Lower lobe of right lung (tissue), 2 donors: ENCODE measurements at regions not wholly inside any gene's neighbourhood (a gene's known extent, or its start where the extent isn't known, plus 50 kb on each side); places are given as distances from the start of the nearest gene placed in this dataset.

Experiments
- ATAC-seq, 2 donors: fragments of 200-7000 bp; cut with Tn5 transposase; one replicate each; pipeline ENCODE4 v1.9.1; 2020 to 2022; ENCODE audit warnings: mild to moderate bottlenecking in 2 of 2, moderate library complexity in 2 of 2
- DNase-seq: peaks from one replicate; pipeline ENCODE4 v3.0.0-alpha.2; 2020
- H3K27ac ChIP-seq: fragments of 200-600 bp; one replicate; pipeline ENCODE4 v1.8.0; 2022
- H3K27me3 ChIP-seq: fragments of 200-600 bp; one replicate; pipeline ENCODE4 v1.8.0; 2022; ENCODE audit warnings: low read depth
- H3K36me3 ChIP-seq: fragments of 200-600 bp; one replicate; pipeline ENCODE4 v1.8.0; 2022; ENCODE audit warnings: mild to moderate bottlenecking
- H3K4me1 ChIP-seq: fragments of 200-600 bp; one replicate; pipeline ENCODE4 v1.8.0; 2022
- H3K4me3 ChIP-seq: fragments of 200-600 bp; one replicate; pipeline ENCODE4 v1.8.0; 2022; ENCODE audit warnings: mild to moderate bottlenecking
- H3K9me3 ChIP-seq: fragments of 200-600 bp; one replicate; pipeline ENCODE4 v1.8.0; 2022
- CTCF ChIP-seq: fragments of 200-600 bp; IDR thresholded peaks from one replicate; pipeline ENCODE4 v1.8.0; 2022; ENCODE audit warnings: antibody characterized with exemption, mild to moderate bottlenecking
- intact Hi-C: fragments of 100-400 bp; cut with DNase I; formaldehyde crosslinking; loops from one replicate; pipeline ENCODE4 v1.11.0; 2022
- donor health status: DM: no; HTN: yes; CAD: no; lungs with severe emphysema.

- no peaks in the 10 kb centered on the region for H3K4me1 ChIP-seq
- TF ChIP-seq CTCF: no peak
- DNase-seq (no peak), ATAC-seq (no peak)
- H3K36me3 ChIP-seq: no peaks in the 10 kb centered on the region
- no peaks in the 10 kb centered on the region for H3K27me3 ChIP-seq
- no peak overlapping the region for H3K27ac ChIP-seq
- intact Hi-C loops: no loop called here
- no peaks in the 10 kb centered on the region for H3K9me3 ChIP-seq
- no peak overlapping the region for H3K4me3 ChIP-seq
Measured at GRCh38 chr7:46589286-46589685, 668.2 kb upstream of the IGFBP3 start.

- ATAC-seq: peak in 1 of 2 donors; percentile 40
- intact Hi-C loops: no loop called here
- H3K27me3 ChIP-seq: no peaks in the 10 kb centered on the region
- H3K36me3 ChIP-seq: no peaks in the 10 kb centered on the region
- H3K27ac ChIP-seq: no peak overlapping the region
- H3K4me1 ChIP-seq: no peaks in the 10 kb centered on the region
- H3K4me3 ChIP-seq: no peak overlapping the region
- H3K9me3 ChIP-seq: no peaks in the 10 kb centered on the region
- DNase-seq: no peak
- no peak for TF ChIP-seq CTCF
Measured at GRCh38 chr7:46586406-46586805, 665.3 kb upstream of the IGFBP3 start.

- no peaks in the 10 kb centered on the region for H3K36me3 ChIP-seq
- no peak for DNase-seq
- no peak overlapping the region for H3K27ac ChIP-seq
- H3K4me3 ChIP-seq: no peak overlapping the region
- H3K27me3 ChIP-seq: no peaks in the 10 kb centered on the region
- no peak for TF ChIP-seq CTCF
- ATAC-seq: no peak
- no peaks in the 10 kb centered on the region for H3K9me3 ChIP-seq
- intact Hi-C loops: no loop called here
- H3K4me1 ChIP-seq: no peaks in the 10 kb centered on the region
Measured at GRCh38 chr7:46583656-46584055, 662.6 kb upstream of the IGFBP3 start.

- Histone ChIP-seq H3K9me3 (no peaks in the 10 kb centered on the region), H3K4me1 (no peaks in the 10 kb centered on the region), H3K4me3 (no peak overlapping the region), H3K36me3 (no peaks in the 10 kb centered on the region), H3K27me3 (no peaks in the 10 kb centered on the region), H3K27ac (no peak overlapping the region)
- TF ChIP-seq CTCF: no peak
- DNase-seq: no peak
- intact Hi-C loops: no loop called here
- ATAC-seq: no peak
Measured at GRCh38 chr7:46581268-46581667, 660.2 kb upstream of the IGFBP3 start.

GRCh38 chr7:46580766-46581165 lies 659.7 kb upstream of the IGFBP3 start:
- no peak for TF ChIP-seq CTCF

GRCh38 chr7:46577394-46577793 lies 656.3 kb upstream of the IGFBP3 start:
- intact Hi-C loops: no loop called here
- H3K27me3 ChIP-seq: no peaks in the 10 kb centered on the region
- no peaks in the 10 kb centered on the region for H3K4me1 ChIP-seq
- H3K9me3 ChIP-seq: no peaks in the 10 kb centered on the region
- H3K27ac ChIP-seq: no peak overlapping the region
- ATAC-seq (no peak), DNase-seq (no peak)
- no peak overlapping the region for H3K4me3 ChIP-seq
- no peak for TF ChIP-seq CTCF
- no peaks in the 10 kb centered on the region for H3K36me3 ChIP-seq

More at GRCh38 chr7:46580766-46581165, 659.7 kb upstream of the IGFBP3 start:
- Histone ChIP-seq H3K4me3 (no peak overlapping the region), H3K36me3 (no peaks in the 10 kb centered on the region), H3K27me3 (no peaks in the 10 kb centered on the region), H3K27ac (no peak overlapping the region), H3K4me1 (no peaks in the 10 kb centered on the region), H3K9me3 (no peaks in the 10 kb centered on the region)
- intact Hi-C loops: no loop called here
- ATAC-seq (no peak), DNase-seq (no peak)
